IMR-90 (cell line): ENCODE measurements at regions not wholly inside any gene's neighbourhood (a gene's known extent, or its start where the extent isn't known, plus 50 kb on each side); places are given as distances from the start of the nearest gene placed in this dataset.

Source experiments
- ATAC-seq: fragments of 200-7000 bp; cut with Tn5 transposase; 2 replicates; pipeline ENCODE4 v1.9.1; 2020; ENCODE audit warnings: low read depth, mild to moderate bottlenecking, moderate library complexity
- BruUV-seq: library from RNA; stranded (reverse); fragments of 400-500 nt; replicated peaks from 2 replicates; lab custom pipeline; 2021; lab: Mats Ljungman, UMichigan
- CTCF ChIA-PET: fragments of 300-600 bp; formaldehyde crosslinking; extraction: SDS; loops from one replicate; lab custom pipeline; 2021; ENCODE audit warnings: antibody characterized with exemption; lab: Yijun Ruan, JAX
- POLR2A ChIA-PET: fragments of 300-600 bp; sonication (Branson Sonifier 250); formaldehyde crosslinking; loops from one replicate; lab custom pipeline; 2022; ENCODE audit warnings: antibody characterized with exemption; ENCODE audit not compliant: unreplicated experiment; lab: Charles Lee
- DNase-seq: peaks from one replicate; pipeline ENCODE4 v3.0.0; 2013
- H2AFZ ChIP-seq: replicated peaks from 2 replicates; pipeline ENCODE3; 2013; ENCODE audit warnings: low read length, mild to moderate bottlenecking; ENCODE audit not compliant: poor library complexity
- H2AK5ac ChIP-seq: 2 replicates; pipeline ENCODE4 v1.6.1; 2013; ENCODE audit warnings: low read depth, low read length, inconsistent platforms
- H2AK9ac ChIP-seq: replicated peaks from 2 replicates; pipeline ENCODE3; 2013; ENCODE audit warnings: mild to moderate bottlenecking, low read depth, low read length, moderate library complexity; ENCODE audit not compliant: poor library complexity
- H2BK120ac ChIP-seq: 2 replicates; pipeline ENCODE4 v1.6.1; 2013; ENCODE audit warnings: low read depth, low read length, inconsistent platforms
- H2BK15ac ChIP-seq: 3 replicates; pipeline ENCODE4 v1.6.1; 2013; ENCODE audit warnings: low read depth, low read length, inconsistent platforms
- H2BK20ac ChIP-seq: 2 replicates; pipeline ENCODE4 v1.6.1; 2013; ENCODE audit warnings: low read depth, mild to moderate bottlenecking, inconsistent platforms, low read length, moderate library complexity
- H2BK5ac ChIP-seq: 2 replicates; pipeline ENCODE4 v1.6.1; 2013; ENCODE audit warnings: mild to moderate bottlenecking, low read depth, low read length, inconsistent platforms; ENCODE audit not compliant: poor library complexity, severe bottlenecking
- H3K14ac ChIP-seq: replicated peaks from 2 replicates; pipeline ENCODE4 v1.6.1; 2013; ENCODE audit warnings: low read depth, low read length, inconsistent platforms
- H3K18ac ChIP-seq: 2 replicates; pipeline ENCODE4 v1.6.1; 2013; ENCODE audit warnings: low read depth, low read length, control low read depth
- H3K23ac ChIP-seq: 2 replicates; pipeline ENCODE4 v1.6.1; 2013; ENCODE audit warnings: low read depth, low read length, inconsistent platforms
- H3K27ac ChIP-seq: 2 replicates; pipeline ENCODE4 v1.5.1; 2013; ENCODE audit warnings: mild to moderate bottlenecking, control low read depth, low read length; ENCODE audit not compliant: insufficient read depth
- H3K27me3 ChIP-seq: 2 replicates; pipeline ENCODE4 v1.6.1; 2013; ENCODE audit warnings: low read length; ENCODE audit not compliant: control insufficient read depth, insufficient read depth
- H3K36me3 ChIP-seq: 2 replicates; pipeline ENCODE4 v1.6.1; 2013; ENCODE audit warnings: low read length, mixed read lengths; ENCODE audit not compliant: control insufficient read depth, insufficient read depth
- H3K4ac ChIP-seq: 2 replicates; pipeline ENCODE4 v1.6.1; 2013; ENCODE audit warnings: low read depth, low read length, inconsistent platforms
- H3K4me1 ChIP-seq: 2 replicates; pipeline ENCODE4 v1.6.1; 2013; ENCODE audit warnings: low read length, mixed read lengths; ENCODE audit not compliant: control insufficient read depth, insufficient read depth
- H3K4me2 ChIP-seq: 2 replicates; pipeline ENCODE4 v1.6.1; 2013; ENCODE audit warnings: low read depth, mild to moderate bottlenecking, control low read depth, low read length, moderate library complexity
- H3K4me3 ChIP-seq: 2 replicates; pipeline ENCODE4 v1.5.1; 2013; ENCODE audit warnings: low read depth, mild to moderate bottlenecking, control low read depth, low read length, moderate library complexity; ENCODE audit not compliant: insufficient read depth
- H3K56ac ChIP-seq: 2 replicates; pipeline ENCODE4 v1.6.1; 2013; ENCODE audit warnings: low read length, inconsistent platforms; ENCODE audit not compliant: insufficient read depth; ENCODE audit errors: extremely low read depth
- H3K79me1 ChIP-seq, 2 experiments: 2 replicates each; pipeline ENCODE4 v1.6.1; 2013; ENCODE audit warnings: low read length in 2 of 2, inconsistent platforms in 1 of 2, low read depth in 1 of 2
- H3K9ac ChIP-seq: 2 replicates; pipeline ENCODE4 v1.6.1; 2013; ENCODE audit warnings: low read depth, low read length, control low read depth
- H3K9me1 ChIP-seq: 2 replicates; pipeline ENCODE4 v1.6.1; 2013; ENCODE audit warnings: low read length, inconsistent platforms; ENCODE audit not compliant: insufficient read depth
- H3K9me3 ChIP-seq: 2 replicates; pipeline ENCODE4 v1.6.1; 2013; ENCODE audit warnings: low read length; ENCODE audit not compliant: control insufficient read depth, insufficient read depth
- H4K20me1 ChIP-seq: 2 replicates; pipeline ENCODE4 v1.6.1; 2013; ENCODE audit warnings: low read length, inconsistent platforms; ENCODE audit not compliant: insufficient read depth
- H4K5ac ChIP-seq: 2 replicates; pipeline ENCODE4 v1.6.1; 2013; ENCODE audit warnings: mild to moderate bottlenecking, low read depth, low read length, control low read depth
- H4K8ac ChIP-seq, 2 experiments: 2 replicates each; pipeline ENCODE4 v1.6.1; 2013; ENCODE audit warnings: low read depth in 2 of 2, low read length in 2 of 2, control low read depth in 1 of 2, inconsistent platforms in 1 of 2
- H4K91ac ChIP-seq: 2 replicates; pipeline ENCODE4 v1.6.1; 2013; ENCODE audit warnings: low read depth, low read length, inconsistent platforms; ENCODE audit not compliant: insufficient read depth
- BHLHE40 ChIP-seq: fragments of 150-350 bp; IDR thresholded peaks from 2 replicates; pipeline ENCODE4 v1.6.1; 2016; ENCODE audit warnings: mild to moderate bottlenecking, low read depth, low read length
- CEBPB ChIP-seq: IDR thresholded peaks from 2 replicates; pipeline ENCODE4 v1.6.1; 2012; ENCODE audit warnings: low read depth, low read length, improper control_type of control experiment
- MAFK ChIP-seq: IDR thresholded peaks from 2 replicates; pipeline ENCODE4 v1.6.1; 2012; ENCODE audit warnings: low read depth, low read length, improper control_type of control experiment
- MAZ ChIP-seq: IDR thresholded peaks from 2 replicates; pipeline ENCODE4 v1.6.1; 2012; ENCODE audit warnings: low read depth, mild to moderate bottlenecking, low read length, improper control_type of control experiment, moderate library complexity, borderline replicate concordance
- MXI1 ChIP-seq: IDR thresholded peaks from 2 replicates; pipeline ENCODE4 v1.6.1; 2012; ENCODE audit warnings: low read depth, mild to moderate bottlenecking, low read length, moderate library complexity, borderline replicate concordance
- POLR2A ChIP-seq: IDR thresholded peaks from 2 replicates; pipeline ENCODE4 v1.6.1; 2012; ENCODE audit warnings: mild to moderate bottlenecking, low read depth, low read length
- RAD21 ChIP-seq: IDR thresholded peaks from 2 replicates; pipeline ENCODE4 v1.6.1; 2012; ENCODE audit warnings: low read length, improper control_type of control experiment
- RFX5 ChIP-seq: IDR thresholded peaks from 2 replicates; pipeline ENCODE4 v1.8.0; 2012; ENCODE audit warnings: low read depth, mild to moderate bottlenecking, low read length, moderate library complexity
- SMC3 ChIP-seq: fragments of 150-350 bp; IDR thresholded peaks from 2 replicates; pipeline ENCODE4 v1.6.1; 2016; ENCODE audit warnings: low read depth, mild to moderate bottlenecking, antibody characterized with exemption, low read length, moderate library complexity
- WGBS, 2 experiments: methylation state at CpG; one replicate each; pipeline versions ENCODE4 v1.1.5 to v1.1.7; 2013; ENCODE audit warnings: missing lambda C conversion rate in 2 of 2; ENCODE audit not compliant: insufficient read length in 1 of 2; ENCODE audit errors: extremely low coverage in 2 of 2; 5-methylcytosine and 5-hydroxymethylcytosine counted together
- dilution Hi-C: fragments of 300-500 bp; cut with HindIII; formaldehyde crosslinking; loops from one replicate; pipeline ENCODE4 v1.14.3; 2018; ENCODE audit warnings: low sequenced_read_pairs; ENCODE audit not compliant: unreplicated experiment
- in situ Hi-C: fragments of 300-500 bp; cut with MboI; formaldehyde crosslinking; loops from 3 replicates; pipeline ENCODE4 v1.14.3; 2019; ENCODE audit warnings: low sequenced_read_pairs, inconsistent platforms, mixed read lengths
- intact Hi-C: fragments of 100-400 bp; cut with micrococcal nuclease; formaldehyde crosslinking; loops from 2 replicates; pipeline ENCODE4 v1.10.0; 2022
- TF ChIP-seq, protein P1 (sequence below): conservative IDR thresholded peaks from 2 replicates; pipeline ENCODE4 v1.5.1; 2012; ENCODE audit warnings: mild to moderate bottlenecking, low read depth, low read length, improper control_type of control experiment
- TF ChIP-seq, protein P2 (sequence below): fragments of 150-350 bp; IDR thresholded peaks from 2 replicates; pipeline ENCODE4 v1.6.1; 2016; ENCODE audit warnings: low read depth, mild to moderate bottlenecking, low read length, moderate library complexity, borderline replicate concordance
- TF ChIP-seq, protein P3 (sequence below): fragments of 150-350 bp; IDR thresholded peaks from 2 replicates; pipeline ENCODE4 v1.6.1; 2017; ENCODE audit warnings: mild to moderate bottlenecking, antibody characterized with exemption, low read length, low read depth

GRCh38 chr12:124144531-124145194 is 150.2 kb upstream of the RFLNA start:
- POLR2A ChIA-PET, result no interaction called here
- peaks cover 28% of the 10 kb centered on the region for H3K27me3 ChIP-seq
- TF ChIP-seq RAD21, result no peak
- TF ChIP-seq POLR2A, result no peak
- TF ChIP-seq BHLHE40, result no peak
- no peak for TF ChIP-seq RFX5
- TF ChIP-seq, protein P1, sequence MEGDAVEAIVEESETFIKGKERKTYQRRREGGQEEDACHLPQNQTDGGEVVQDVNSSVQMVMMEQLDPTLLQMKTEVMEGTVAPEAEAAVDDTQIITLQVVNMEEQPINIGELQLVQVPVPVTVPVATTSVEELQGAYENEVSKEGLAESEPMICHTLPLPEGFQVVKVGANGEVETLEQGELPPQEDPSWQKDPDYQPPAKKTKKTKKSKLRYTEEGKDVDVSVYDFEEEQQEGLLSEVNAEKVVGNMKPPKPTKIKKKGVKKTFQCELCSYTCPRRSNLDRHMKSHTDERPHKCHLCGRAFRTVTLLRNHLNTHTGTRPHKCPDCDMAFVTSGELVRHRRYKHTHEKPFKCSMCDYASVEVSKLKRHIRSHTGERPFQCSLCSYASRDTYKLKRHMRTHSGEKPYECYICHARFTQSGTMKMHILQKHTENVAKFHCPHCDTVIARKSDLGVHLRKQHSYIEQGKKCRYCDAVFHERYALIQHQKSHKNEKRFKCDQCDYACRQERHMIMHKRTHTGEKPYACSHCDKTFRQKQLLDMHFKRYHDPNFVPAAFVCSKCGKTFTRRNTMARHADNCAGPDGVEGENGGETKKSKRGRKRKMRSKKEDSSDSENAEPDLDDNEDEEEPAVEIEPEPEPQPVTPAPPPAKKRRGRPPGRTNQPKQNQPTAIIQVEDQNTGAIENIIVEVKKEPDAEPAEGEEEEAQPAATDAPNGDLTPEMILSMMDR, result no peak
- TF ChIP-seq, protein P2, sequence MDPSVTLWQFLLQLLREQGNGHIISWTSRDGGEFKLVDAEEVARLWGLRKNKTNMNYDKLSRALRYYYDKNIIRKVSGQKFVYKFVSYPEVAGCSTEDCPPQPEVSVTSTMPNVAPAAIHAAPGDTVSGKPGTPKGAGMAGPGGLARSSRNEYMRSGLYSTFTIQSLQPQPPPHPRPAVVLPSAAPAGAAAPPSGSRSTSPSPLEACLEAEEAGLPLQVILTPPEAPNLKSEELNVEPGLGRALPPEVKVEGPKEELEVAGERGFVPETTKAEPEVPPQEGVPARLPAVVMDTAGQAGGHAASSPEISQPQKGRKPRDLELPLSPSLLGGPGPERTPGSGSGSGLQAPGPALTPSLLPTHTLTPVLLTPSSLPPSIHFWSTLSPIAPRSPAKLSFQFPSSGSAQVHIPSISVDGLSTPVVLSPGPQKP, result no peak
- no peak for TF ChIP-seq SMC3
- TF ChIP-seq MAFK, result no peak
- TF ChIP-seq MAZ, result no peak
- TF ChIP-seq MXI1, result no peak
- TF ChIP-seq CEBPB, result no peak
- TF ChIP-seq, protein P3, sequence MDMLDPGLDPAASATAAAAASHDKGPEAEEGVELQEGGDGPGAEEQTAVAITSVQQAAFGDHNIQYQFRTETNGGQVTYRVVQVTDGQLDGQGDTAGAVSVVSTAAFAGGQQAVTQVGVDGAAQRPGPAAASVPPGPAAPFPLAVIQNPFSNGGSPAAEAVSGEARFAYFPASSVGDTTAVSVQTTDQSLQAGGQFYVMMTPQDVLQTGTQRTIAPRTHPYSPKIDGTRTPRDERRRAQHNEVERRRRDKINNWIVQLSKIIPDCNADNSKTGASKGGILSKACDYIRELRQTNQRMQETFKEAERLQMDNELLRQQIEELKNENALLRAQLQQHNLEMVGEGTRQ, result no peak
- dilution Hi-C loops (no loop called here), intact Hi-C loops (no loop called here), in situ Hi-C loops (no loop called here)
- H2BK5ac ChIP-seq, result no peak overlapping the region
- CTCF ChIA-PET, result no interaction called here
- no peaks in the 10 kb centered on the region for H3K9me1 ChIP-seq
- H4K8ac ChIP-seq, result no peak overlapping the region
- no TSS peak for BruUV-seq
- no peak overlapping the region for H3K56ac ChIP-seq
- H2AK9ac ChIP-seq, result no peak overlapping the region
- no peaks in the 10 kb centered on the region for H3K79me1 ChIP-seq
- WGBS, 2 experiments, result 6% methylated on average over 3 of the region's 9 CpGs; no CpG with 5 or more reads in 1 of the 2 experiments
- no peak overlapping the region for H2BK15ac ChIP-seq
- H2AK5ac ChIP-seq, result no peak overlapping the region
- DNase-seq, result no peak
- no peak overlapping the region for H3K27ac ChIP-seq
- no peak overlapping the region for H2AFZ ChIP-seq
- peaks cover 4% of the 10 kb centered on the region for H3K9me3 ChIP-seq
- H4K5ac ChIP-seq, result no peak overlapping the region
- no peak overlapping the region for H3K14ac ChIP-seq
- no peaks in the 10 kb centered on the region for H3K36me3 ChIP-seq
- H3K4me1 ChIP-seq, result no peaks in the 10 kb centered on the region
- H3K4ac ChIP-seq, result no peak overlapping the region
- H3K9ac ChIP-seq, result no peak overlapping the region
- H3K23ac ChIP-seq, result no peak overlapping the region
- no peak overlapping the region for H3K18ac ChIP-seq
- no peak overlapping the region for H3K4me2 ChIP-seq
- no peak overlapping the region for H2BK120ac ChIP-seq
- no peak overlapping the region for H4K91ac ChIP-seq
- ATAC-seq, result no peak
- no peak overlapping the region for H2BK20ac ChIP-seq
- H4K20me1 ChIP-seq, result no peaks in the 10 kb centered on the region
- no peak overlapping the region for H3K4me3 ChIP-seq
